ENCODE measurements at regions not wholly inside any gene's neighbourhood (a gene's known extent, or its start where the extent isn't known, plus 50 kb on each side); places are given as distances from the start of the nearest gene placed in this dataset.
"Not testable (repeated sequence)": the region's sequence is repeated elsewhere in the genome, so short reads cannot be mapped to it uniquely, and the experiment has no call there.

DNA sequence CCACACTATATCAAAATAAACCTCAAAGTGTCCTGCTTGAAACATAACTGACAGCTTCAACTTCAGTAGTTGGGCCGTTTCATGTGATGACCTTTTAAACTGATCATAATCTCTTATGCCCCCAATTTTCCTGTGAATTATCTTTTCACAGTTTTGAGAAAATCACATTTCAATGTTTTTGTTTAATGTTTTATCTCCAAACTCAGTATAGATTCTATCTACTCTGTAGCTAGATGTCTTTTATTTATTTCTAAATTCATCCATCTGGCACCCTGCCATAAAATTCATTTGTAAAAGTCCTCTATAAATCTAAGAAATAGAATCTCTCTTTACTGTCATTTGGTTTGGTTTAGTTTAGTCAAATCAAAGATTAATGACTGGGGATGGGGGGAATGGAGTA lies 557.3 kb downstream of the ANKRD50 start:
- 65 to 81% methylated on average over 1 of the region's 1 CpG for WGBS, 2 donors
- TF ChIP-seq POLR2A (IDR thresholded peaks at IDR 0.05) = no peak
- TF ChIP-seq, protein P1, sequence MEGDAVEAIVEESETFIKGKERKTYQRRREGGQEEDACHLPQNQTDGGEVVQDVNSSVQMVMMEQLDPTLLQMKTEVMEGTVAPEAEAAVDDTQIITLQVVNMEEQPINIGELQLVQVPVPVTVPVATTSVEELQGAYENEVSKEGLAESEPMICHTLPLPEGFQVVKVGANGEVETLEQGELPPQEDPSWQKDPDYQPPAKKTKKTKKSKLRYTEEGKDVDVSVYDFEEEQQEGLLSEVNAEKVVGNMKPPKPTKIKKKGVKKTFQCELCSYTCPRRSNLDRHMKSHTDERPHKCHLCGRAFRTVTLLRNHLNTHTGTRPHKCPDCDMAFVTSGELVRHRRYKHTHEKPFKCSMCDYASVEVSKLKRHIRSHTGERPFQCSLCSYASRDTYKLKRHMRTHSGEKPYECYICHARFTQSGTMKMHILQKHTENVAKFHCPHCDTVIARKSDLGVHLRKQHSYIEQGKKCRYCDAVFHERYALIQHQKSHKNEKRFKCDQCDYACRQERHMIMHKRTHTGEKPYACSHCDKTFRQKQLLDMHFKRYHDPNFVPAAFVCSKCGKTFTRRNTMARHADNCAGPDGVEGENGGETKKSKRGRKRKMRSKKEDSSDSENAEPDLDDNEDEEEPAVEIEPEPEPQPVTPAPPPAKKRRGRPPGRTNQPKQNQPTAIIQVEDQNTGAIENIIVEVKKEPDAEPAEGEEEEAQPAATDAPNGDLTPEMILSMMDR (IDR thresholded peaks at IDR 0.05) = no peak
- Histone ChIP-seq H3K9me3 (no peaks in the 10 kb centered on the region), H3K36me3 (no peaks in the 10 kb centered on the region), H3K4me1 (no peaks in the 10 kb centered on the region), H3K4me3 (no peak overlapping the region), H3K27ac (no peak overlapping the region), H3K27me3 (no peaks in the 10 kb centered on the region)
- intact Hi-C loops (cut with DNase I) = no loop called here
- no peak for DNase-seq

DNA sequence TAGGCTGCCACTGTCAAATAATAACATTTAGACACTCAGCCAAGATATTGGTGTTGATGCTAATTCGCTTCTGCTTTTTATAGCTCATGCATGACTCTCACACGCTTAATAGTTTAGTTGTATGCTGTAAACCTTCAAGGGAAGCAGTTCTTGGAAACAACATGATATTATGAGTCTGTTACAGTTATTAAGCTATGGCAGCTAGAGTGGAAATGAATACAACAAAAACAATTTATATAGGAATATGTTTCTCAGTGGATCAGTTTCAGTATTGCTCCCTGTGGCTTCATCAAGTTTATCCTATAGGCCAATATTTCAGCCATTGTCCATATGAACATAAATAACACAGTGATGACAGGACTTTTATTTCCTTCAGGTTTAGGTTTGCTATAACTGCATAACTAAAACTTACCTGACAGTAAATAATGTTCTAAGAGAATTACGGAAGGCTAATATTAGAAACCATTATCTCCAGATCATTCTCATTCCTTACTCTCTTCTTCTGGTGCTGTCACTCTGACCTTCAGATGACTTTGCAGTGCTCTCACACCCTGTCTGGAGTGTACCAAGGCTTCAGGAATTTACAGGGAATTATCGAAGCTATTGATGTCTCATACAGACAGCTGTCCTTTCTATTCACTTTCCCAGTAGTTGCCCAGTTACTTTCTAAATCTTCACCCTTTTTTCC lies 555.0 kb downstream of the ANKRD50 start:
- intact Hi-C loops (cut with DNase I) = no loop called here
- H3K4me1 ChIP-seq = no peaks in the 10 kb centered on the region
- no peaks in the 10 kb centered on the region for H3K27me3 ChIP-seq

DNA sequence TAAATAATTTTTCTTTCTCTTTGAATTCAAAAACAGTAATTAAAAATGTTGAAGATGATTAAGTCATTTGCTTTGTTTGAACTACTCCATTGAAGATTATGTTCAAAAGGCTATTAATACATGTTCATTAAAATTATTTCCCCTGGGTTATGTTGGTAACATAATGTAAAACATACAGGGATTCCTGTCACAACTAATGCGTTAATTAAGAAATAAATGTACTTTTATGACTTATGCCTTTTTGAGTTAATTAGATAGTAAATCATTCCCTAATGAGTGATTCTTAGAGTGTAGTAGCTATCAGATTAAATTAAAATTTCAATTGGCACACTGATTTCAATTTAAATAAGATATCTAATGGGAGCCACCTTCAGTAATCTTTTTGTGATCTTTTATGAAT lies 549.1 kb downstream of the ANKRD50 start:
- H3K9me3 ChIP-seq = no peaks in the 10 kb centered on the region
- H3K36me3 ChIP-seq = no peaks in the 10 kb centered on the region
- H3K4me1 ChIP-seq = peaks cover 0 to 10% (median 0%) of the 10 kb centered on the region in 3 donors
- WGBS, 2 donors = 88 to 92% methylated on average over 1 of the region's 1 CpG
- H3K27ac ChIP-seq = no peak overlapping the region
- no peak for TF ChIP-seq POLR2A (IDR thresholded peaks at IDR 0.05)
- TF ChIP-seq, protein P1 (IDR thresholded peaks at IDR 0.05) = no peak
- H3K4me3 ChIP-seq = no peak overlapping the region
- H3K27me3 ChIP-seq = no peaks in the 10 kb centered on the region
- intact Hi-C loops (cut with DNase I) = no loop called here
- no peak for DNase-seq

More for the DNA sequence above, 555.0 kb downstream of the ANKRD50 start:
- no peak for DNase-seq
- Histone ChIP-seq H3K4me3 (no peak overlapping the region), H3K9me3 (no peaks in the 10 kb centered on the region), H3K27ac (no peak overlapping the region), H3K36me3 (no peaks in the 10 kb centered on the region)
- 67 to 71% methylated on average over 4 of the region's 4 CpGs for WGBS, 2 donors
- TF ChIP-seq POLR2A (IDR thresholded peaks at IDR 0.05) = no peak
- TF ChIP-seq, protein P1 (IDR thresholded peaks at IDR 0.05) = no peak

DNA sequence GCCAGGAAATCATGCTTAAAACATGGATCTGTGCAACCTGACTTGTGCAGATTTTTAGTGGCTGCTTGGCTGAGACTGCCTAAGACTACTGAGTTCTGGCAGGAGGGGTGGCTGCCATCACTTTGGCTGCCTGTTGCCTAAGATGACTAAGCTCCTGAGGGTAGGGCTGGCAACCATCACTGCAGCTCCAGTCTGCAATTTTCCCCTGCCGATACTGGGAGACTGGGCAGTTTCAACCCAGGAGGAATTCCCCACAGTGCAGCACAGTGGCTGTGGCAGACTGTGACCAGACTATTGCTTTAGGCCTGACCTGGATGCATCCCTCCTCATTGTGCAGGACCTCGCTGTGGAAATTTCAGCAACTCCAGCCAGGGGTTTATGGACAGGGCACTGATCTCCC lies 544.9 kb downstream of the ANKRD50 start:
- Histone ChIP-seq H3K27me3 (no peaks in the 10 kb centered on the region), H3K4me3 (no peak overlapping the region), H3K27ac (no peak overlapping the region), H3K9me3 (peaks cover 0 to 4% (median 0%) of the 10 kb centered on the region in 3 donors), H3K4me1 (peaks cover 0 to 10% (median 0%) of the 10 kb centered on the region in 3 donors), H3K36me3 (no peaks in the 10 kb centered on the region)
- intact Hi-C loops (cut with DNase I) = no loop called here
- TF ChIP-seq, protein P1 (IDR thresholded peaks at IDR 0.05) = no peak
- TF ChIP-seq POLR2A (IDR thresholded peaks at IDR 0.05) = no peak
- DNase-seq = no peak
- WGBS, 2 donors = no CpG with 5 or more reads among the region's 2 CpGs

DNA sequence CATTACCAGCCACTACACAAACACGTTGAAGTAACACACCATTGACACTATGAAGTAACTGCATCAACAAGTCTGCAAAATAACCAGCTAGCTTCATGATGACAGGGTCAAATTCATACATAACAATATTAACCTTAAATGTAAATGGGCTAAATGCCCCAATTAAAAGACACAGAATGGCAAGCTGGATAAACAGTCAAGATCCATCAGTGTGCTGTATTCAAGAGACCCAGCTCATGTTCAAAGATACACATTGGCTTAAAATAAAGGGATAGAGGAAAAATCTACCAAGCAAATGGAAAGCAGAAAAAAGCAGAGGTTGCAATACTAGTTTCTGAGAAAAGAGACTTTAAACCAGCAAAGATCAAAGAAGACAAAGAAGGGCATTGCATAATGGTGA lies 543.0 kb downstream of the ANKRD50 start:
- H3K4me3 ChIP-seq; DNase-seq; H3K27ac ChIP-seq; H3K36me3 ChIP-seq; H3K9me3 ChIP-seq; H3K4me1 ChIP-seq; H3K27me3 ChIP-seq; intact Hi-C loops (cut with DNase I): not testable (repeated sequence)
- WGBS, 2 donors = 71 to 88% methylated on average over 1 of the region's 1 CpG

DNA sequence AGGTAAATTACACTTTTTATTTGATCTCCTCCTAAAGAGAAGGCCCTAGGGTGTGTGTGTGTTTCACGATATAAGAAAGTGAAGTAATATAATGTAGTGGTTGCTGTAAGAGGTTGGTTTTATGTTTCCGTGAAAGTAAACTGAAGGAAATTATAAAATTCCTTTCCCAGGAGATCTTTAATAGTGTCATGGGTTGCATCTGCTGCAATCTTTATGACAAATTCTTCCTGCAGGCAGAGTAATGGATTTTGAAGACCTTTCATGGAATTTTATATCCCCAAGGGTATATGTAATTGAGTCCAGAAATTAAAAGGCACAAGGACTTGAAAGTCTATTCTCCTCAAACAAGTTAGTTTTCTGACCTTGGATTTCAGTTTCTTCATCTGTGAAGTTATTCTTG lies 538.6 kb downstream of the ANKRD50 start:
- intact Hi-C loops (cut with DNase I) = no loop called here
- Histone ChIP-seq H3K4me3 (no peak overlapping the region), H3K27ac (no peak overlapping the region), H3K4me1 (peaks cover 0 to 18% (median 4%) of the 10 kb centered on the region in 3 donors), H3K36me3 (no peaks in the 10 kb centered on the region), H3K27me3 (no peaks in the 10 kb centered on the region), H3K9me3 (peaks cover 0 to 4% (median 0%) of the 10 kb centered on the region in 3 donors)
- TF ChIP-seq POLR2A (IDR thresholded peaks at IDR 0.05) = no peak
- TF ChIP-seq, protein P1 (IDR thresholded peaks at IDR 0.05) = no peak
- 71 to 85% methylated on average over 2 of the region's 2 CpGs for WGBS, 2 donors
- no peak for DNase-seq

Data from esophagus squamous epithelium (tissue), 5 donors.